K562 (cell line): ENCODE measurements at regions not wholly inside any gene's neighbourhood (a gene's known extent, or its start where the extent isn't known, plus 50 kb on each side); places are given as distances from the start of the nearest gene placed in this dataset.
A peak's percentile ranks its signal among the peaks of the same experiment; 100 is the strongest.

Experiments used
- CBX5 ChIP-seq: IDR thresholded peaks from 2 replicates; pipeline ENCODE4 v1.6.1; 2014; ENCODE audit warnings: low read depth, borderline replicate concordance
- CEBPB ChIP-seq: fragments of 450-650 bp; IDR thresholded peaks from 2 replicates; pipeline ENCODE4 v1.6.1; 2016; ENCODE audit warnings: missing genetic modification characterization, missing compliant biosample characterization
- CHD1 ChIP-seq: fragments of 200-600 bp; sonication (generic); IDR thresholded peaks from one replicate; pipeline ENCODE4 v1.6.1; 2012; ENCODE audit warnings: mild to moderate bottlenecking, moderate library complexity, low read length, inconsistent platforms
- ELF1 ChIP-seq: fragments of 200-800 bp; sonication (Bioruptor generic); IDR thresholded peaks from 2 replicates; pipeline ENCODE4 v1.6.1; 2016; ENCODE audit warnings: missing genetic modification characterization, missing compliant biosample characterization
- ETV5 ChIP-seq: sonication (generic); formaldehyde crosslinking; IDR thresholded peaks from 2 replicates; pipeline ENCODE4 v1.4.0; 2020; ENCODE audit warnings: low read depth, mild to moderate bottlenecking, missing genetic modification reagents
- ILK ChIP-seq: fragments of 450-650 bp; IDR thresholded peaks from 2 replicates; pipeline ENCODE4 v1.6.1; 2016; ENCODE audit warnings: missing genetic modification characterization, low read depth, mild to moderate bottlenecking, missing compliant biosample characterization, moderate library complexity, borderline replicate concordance
- L3MBTL2 ChIP-seq: fragments of 450-650 bp; IDR thresholded peaks from 2 replicates; pipeline ENCODE4 v1.6.1; 2016; ENCODE audit warnings: mild to moderate bottlenecking, moderate library complexity
- LARP7 ChIP-seq: fragments of 450-650 bp; IDR thresholded peaks from 2 replicates; pipeline ENCODE4 v1.6.1; 2016
- NCOA1 ChIP-seq: fragments of 450-650 bp; IDR thresholded peaks from 2 replicates; pipeline ENCODE4 v1.6.1; 2016; ENCODE audit warnings: low read depth
- NCOR1 ChIP-seq: fragments of 450-650 bp; IDR thresholded peaks from 2 replicates; pipeline ENCODE4 v1.6.1; 2016; ENCODE audit warnings: mild to moderate bottlenecking, moderate library complexity
- PHF20 ChIP-seq: fragments of 450-650 bp; IDR thresholded peaks from 2 replicates; pipeline ENCODE4 v1.6.1; 2018; ENCODE audit not compliant: partially characterized antibody
- POLR3G ChIP-seq: IDR thresholded peaks from 2 replicates; pipeline ENCODE4 v1.6.1; 2011; ENCODE audit not compliant: insufficient read length, insufficient replicate concordance; ENCODE audit errors: extremely low read depth
- RAD51 ChIP-seq: fragments of 450-650 bp; IDR thresholded peaks from 2 replicates; pipeline ENCODE4 v1.7.1; 2016; ENCODE audit warnings: low read depth, mild to moderate bottlenecking, borderline replicate concordance
- SIRT6 ChIP-seq: IDR thresholded peaks from one replicate; pipeline ENCODE4 v1.6.1; 2012; ENCODE audit warnings: low read depth, mild to moderate bottlenecking, control low read depth, inconsistent platforms, low read length, moderate library complexity
- SPI1 ChIP-seq: IDR thresholded peaks from 2 replicates; pipeline ENCODE4 v1.6.1; 2011; ENCODE audit warnings: low read depth, low read length, control low read depth, borderline replicate concordance
- TEAD2 ChIP-seq: fragments of 450-650 bp; IDR thresholded peaks from 2 replicates; pipeline ENCODE4 v1.6.1; 2016; ENCODE audit warnings: missing genetic modification characterization, control low read depth, missing compliant biosample characterization
- U2AF1 ChIP-seq: fragments of 200-400 bp; formaldehyde crosslinking; optimal IDR thresholded peaks from 2 replicates; pipeline ENCODE3; 2017; ENCODE audit warnings: mild to moderate bottlenecking, low read depth, low read length, moderate library complexity
- YY1 ChIP-seq, 3 experiments: IDR thresholded peaks; 2 replicates each; pipeline ENCODE4 v1.6.1; 2011; ENCODE audit warnings: low read length in 2 of 3, mild to moderate bottlenecking in 2 of 3, moderate library complexity in 2 of 3, borderline replicate concordance in 1 of 3, control low read depth in 1 of 3, low read depth in 1 of 3; ENCODE audit not compliant: insufficient read depth in 3 of 3, insufficient replicate concordance in 2 of 3, control insufficient read depth in 1 of 3, insufficient read length in 1 of 3; ENCODE audit errors: extremely low read depth in 1 of 3
- ZNF121 ChIP-seq: sonication (generic); formaldehyde crosslinking; conservative IDR thresholded peaks from 2 replicates; pipeline ENCODE4 v1.8.0; 2022; ENCODE audit warnings: missing genetic modification reagents
- ZNF263 ChIP-seq: sonication (generic); formaldehyde crosslinking; IDR thresholded peaks from 2 replicates; pipeline ENCODE4 v1.8.0; 2022; ENCODE audit warnings: mild to moderate bottlenecking, missing genetic modification reagents, borderline replicate concordance
- TF ChIP-seq, protein P1 (sequence below): fragments of 250-450 bp; sonication (Bioruptor Pico); IDR thresholded peaks from 2 replicates; pipeline ENCODE4 v1.5.0; 2020; ENCODE audit warnings: mild to moderate bottlenecking, borderline replicate concordance
- TF ChIP-seq, protein P2 (sequence below), 2 experiments: fragments of 150-350 bp in 1 of 2; IDR thresholded peaks; 2 replicates each; pipeline ENCODE4 v1.6.1; 2012 to 2016; ENCODE audit warnings: low read depth in 2 of 2, low read length in 2 of 2, mild to moderate bottlenecking in 1 of 2, moderate library complexity in 1 of 2

DNA sequence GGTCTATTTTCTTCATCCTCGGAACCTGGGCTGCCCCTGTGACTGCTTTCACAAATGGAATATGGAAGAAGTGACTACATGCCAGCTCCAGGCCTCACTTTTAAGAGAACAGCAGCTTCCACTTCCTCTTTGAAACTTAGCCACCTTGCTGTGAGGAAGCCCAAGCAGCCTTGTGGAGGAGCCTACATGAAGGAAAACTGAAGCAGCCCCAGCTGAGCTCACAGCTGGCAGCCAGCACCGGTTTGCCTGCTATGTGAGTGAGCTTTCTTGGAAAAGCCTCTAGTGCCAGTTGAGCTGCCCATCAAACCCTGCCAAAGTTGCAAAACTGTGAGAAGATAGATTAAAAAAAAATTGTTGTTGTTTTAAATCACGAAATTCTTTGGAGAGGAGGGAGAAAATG lies 498.0 kb upstream of the PROK2 start (continued):
- no peak for TF ChIP-seq POLR3G
- no peak for TF ChIP-seq ZNF263 (CRISPR knock-in tag)
- TF ChIP-seq, protein P1, sequence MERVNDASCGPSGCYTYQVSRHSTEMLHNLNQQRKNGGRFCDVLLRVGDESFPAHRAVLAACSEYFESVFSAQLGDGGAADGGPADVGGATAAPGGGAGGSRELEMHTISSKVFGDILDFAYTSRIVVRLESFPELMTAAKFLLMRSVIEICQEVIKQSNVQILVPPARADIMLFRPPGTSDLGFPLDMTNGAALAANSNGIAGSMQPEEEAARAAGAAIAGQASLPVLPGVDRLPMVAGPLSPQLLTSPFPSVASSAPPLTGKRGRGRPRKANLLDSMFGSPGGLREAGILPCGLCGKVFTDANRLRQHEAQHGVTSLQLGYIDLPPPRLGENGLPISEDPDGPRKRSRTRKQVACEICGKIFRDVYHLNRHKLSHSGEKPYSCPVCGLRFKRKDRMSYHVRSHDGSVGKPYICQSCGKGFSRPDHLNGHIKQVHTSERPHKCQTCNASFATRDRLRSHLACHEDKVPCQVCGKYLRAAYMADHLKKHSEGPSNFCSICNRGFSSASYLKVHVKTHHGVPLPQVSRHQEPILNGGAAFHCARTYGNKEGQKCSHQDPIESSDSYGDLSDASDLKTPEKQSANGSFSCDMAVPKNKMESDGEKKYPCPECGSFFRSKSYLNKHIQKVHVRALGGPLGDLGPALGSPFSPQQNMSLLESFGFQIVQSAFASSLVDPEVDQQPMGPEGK = no peak
- no peak for TF ChIP-seq RAD51
- TF ChIP-seq LARP7 = no peak
- TF ChIP-seq NCOR1 = no peak
- TF ChIP-seq CEBPB (tag) = no peak
- TF ChIP-seq ILK (tag) = no peak
- TF ChIP-seq ETV5 (CRISPR knock-in tag) = no peak
- no peak for TF ChIP-seq ZNF121
- no peak for TF ChIP-seq NCOA1
- TF ChIP-seq TEAD2 (tag) = no peak
- TF ChIP-seq, protein P2, sequence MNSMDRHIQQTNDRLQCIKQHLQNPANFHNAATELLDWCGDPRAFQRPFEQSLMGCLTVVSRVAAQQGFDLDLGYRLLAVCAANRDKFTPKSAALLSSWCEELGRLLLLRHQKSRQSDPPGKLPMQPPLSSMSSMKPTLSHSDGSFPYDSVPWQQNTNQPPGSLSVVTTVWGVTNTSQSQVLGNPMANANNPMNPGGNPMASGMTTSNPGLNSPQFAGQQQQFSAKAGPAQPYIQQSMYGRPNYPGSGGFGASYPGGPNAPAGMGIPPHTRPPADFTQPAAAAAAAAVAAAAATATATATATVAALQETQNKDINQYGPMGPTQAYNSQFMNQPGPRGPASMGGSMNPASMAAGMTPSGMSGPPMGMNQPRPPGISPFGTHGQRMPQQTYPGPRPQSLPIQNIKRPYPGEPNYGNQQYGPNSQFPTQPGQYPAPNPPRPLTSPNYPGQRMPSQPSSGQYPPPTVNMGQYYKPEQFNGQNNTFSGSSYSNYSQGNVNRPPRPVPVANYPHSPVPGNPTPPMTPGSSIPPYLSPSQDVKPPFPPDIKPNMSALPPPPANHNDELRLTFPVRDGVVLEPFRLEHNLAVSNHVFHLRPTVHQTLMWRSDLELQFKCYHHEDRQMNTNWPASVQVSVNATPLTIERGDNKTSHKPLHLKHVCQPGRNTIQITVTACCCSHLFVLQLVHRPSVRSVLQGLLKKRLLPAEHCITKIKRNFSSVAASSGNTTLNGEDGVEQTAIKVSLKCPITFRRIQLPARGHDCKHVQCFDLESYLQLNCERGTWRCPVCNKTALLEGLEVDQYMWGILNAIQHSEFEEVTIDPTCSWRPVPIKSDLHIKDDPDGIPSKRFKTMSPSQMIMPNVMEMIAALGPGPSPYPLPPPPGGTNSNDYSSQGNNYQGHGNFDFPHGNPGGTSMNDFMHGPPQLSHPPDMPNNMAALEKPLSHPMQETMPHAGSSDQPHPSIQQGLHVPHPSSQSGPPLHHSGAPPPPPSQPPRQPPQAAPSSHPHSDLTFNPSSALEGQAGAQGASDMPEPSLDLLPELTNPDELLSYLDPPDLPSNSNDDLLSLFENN (IDR thresholded peaks at IDR 0.05; ENCODE audit: low read depth in 2 of 2, low read length in 2 of 2) = no peak
- TF ChIP-seq PHF20 = no peak
- TF ChIP-seq SIRT6 = no peak
- 0 out of 2 replicates have a peak, but pooled peaks have one; percentile 24 for TF ChIP-seq CBX5
- peak; percentile 87 for TF ChIP-seq SPI1
- peak in 2 of 3 experiments; percentile 19 to 79 for TF ChIP-seq YY1 (IDR thresholded peaks at IDR 0.05; ENCODE audit: borderline replicate concordance in 1 of 3, control insufficient read depth in 1 of 3, extremely low read depth in 1 of 3, insufficient read depth in 3 of 3, insufficient read length in 1 of 3, insufficient replicate concordance in 2 of 3, low read depth in 1 of 3, low read length in 2 of 3)
- no peak for TF ChIP-seq L3MBTL2
- TF ChIP-seq ELF1 (tag) = no peak
- TF ChIP-seq U2AF1 = no peak
- TF ChIP-seq CHD1 = no peak
